Upper lobe of left lung (tissue), 6 donors: ENCODE measurements at regions not wholly inside any gene's neighbourhood (a gene's known extent, or its start where the extent isn't known, plus 50 kb on each side); places are given as distances from the start of the nearest gene placed in this dataset.

Experiments used
- ATAC-seq, 2 donors: fragments of 200-7000 bp; cut with Tn5 transposase; one replicate each; pipeline ENCODE4 v1.9.1; 2022; ENCODE audit warnings: mild to moderate bottlenecking in 2 of 2, moderate library complexity in 2 of 2; ENCODE audit not compliant: low FRiP score in 2 of 2
- DNase-seq, 2 donors: peaks; one replicate each; pipeline ENCODE4 v3.0.0-alpha.2; 2019 to 2020
- H3K27ac ChIP-seq, 4 donors: fragments of 200-600 bp; sonication (generic); one replicate each; pipeline ENCODE4 v1.5.1; 2016 to 2019
- H3K27me3 ChIP-seq, 4 donors: fragments of 200-600 bp; sonication (generic); one replicate each; pipeline ENCODE4 v1.5.1; 2017 to 2019
- H3K36me3 ChIP-seq, 4 donors: fragments of 200-600 bp; sonication (generic); one replicate each; pipeline ENCODE4 v1.5.1; 2016 to 2019
- H3K4me1 ChIP-seq, 4 donors: fragments of 200-600 bp; sonication (generic); one replicate each; pipeline ENCODE4 v1.5.1; 2018 to 2019
- H3K4me3 ChIP-seq, 4 donors: fragments of 200-600 bp; sonication (generic); one replicate each; pipeline ENCODE4 v1.5.1; 2017 to 2019; ENCODE audit warnings: mild to moderate bottlenecking in 2 of 4, moderate library complexity in 1 of 4
- H3K9me3 ChIP-seq, 4 donors: fragments of 200-600 bp; sonication (generic); one replicate each; pipeline ENCODE4 v1.5.1; 2018 to 2019
- EP300 ChIP-seq, 4 donors: sonication (generic); formaldehyde crosslinking; IDR thresholded peaks; one replicate each; pipeline ENCODE4 v1.5.1; 2017; ENCODE audit warnings: antibody characterized with exemption in 4 of 4, control low read depth in 2 of 4
- POLR2A ChIP-seq, 4 donors: fragments of 450-650 bp; IDR thresholded peaks; one replicate each; pipeline ENCODE4 v1.5.1; 2016 to 2017; ENCODE audit warnings: antibody characterized with exemption in 4 of 4, mild to moderate bottlenecking in 2 of 4
- POLR2AphosphoS5 ChIP-seq, 2 donors: sonication (generic); formaldehyde crosslinking; IDR thresholded peaks; one replicate each; pipeline ENCODE4 v1.5.1; 2017; ENCODE audit warnings: antibody characterized with exemption in 2 of 2
- WGBS, 2 donors: methylation state at CpG; one replicate each; pipeline ENCODE4 v1.1.5; 2017 to 2018; 5-methylcytosine and 5-hydroxymethylcytosine counted together
- TF ChIP-seq, protein P1 (sequence below), 6 experiments: fragments of 450-650 bp in 4 of 6; fragments of 200-600 bp in 2 of 6; sonication (generic) in 2 of 6; IDR thresholded peaks; one replicate each; pipeline ENCODE4 v1.5.1; 2016 to 2019; ENCODE audit warnings: antibody characterized with exemption in 6 of 6
- donor health status: DM: no; HTN: no; CAD: no; lungs with moderate emphysema.
- donor health status: DM: no; HTN: yes; CAD: no; lungs with severe emphysema.

DNA sequence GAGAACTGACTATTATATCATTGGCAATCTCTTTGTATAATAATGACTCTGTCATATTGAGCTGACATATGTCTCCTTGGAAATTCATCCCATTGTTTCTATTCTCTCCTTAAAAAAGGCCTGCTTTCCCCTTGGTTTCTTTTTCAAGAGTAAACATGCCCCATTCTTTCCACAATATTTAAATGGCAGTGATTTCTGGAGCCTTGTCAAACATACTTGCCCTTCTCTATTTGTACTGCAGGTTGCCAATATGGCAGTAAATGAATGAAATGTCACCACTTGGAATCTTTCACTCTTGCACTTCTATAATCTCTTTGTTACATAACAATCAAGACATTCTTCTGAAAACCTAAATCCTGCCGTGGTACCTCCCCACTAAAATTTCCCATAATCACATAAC is 1265.1 kb upstream of the CDH8 start:
- TF ChIP-seq EP300 (IDR thresholded peaks at IDR 0.05) (no peak), POLR2A (IDR thresholded peaks at IDR 0.05) (no peak), POLR2AphosphoS5 (IDR thresholded peaks at IDR 0.05) (no peak)
- TF ChIP-seq, protein P1, sequence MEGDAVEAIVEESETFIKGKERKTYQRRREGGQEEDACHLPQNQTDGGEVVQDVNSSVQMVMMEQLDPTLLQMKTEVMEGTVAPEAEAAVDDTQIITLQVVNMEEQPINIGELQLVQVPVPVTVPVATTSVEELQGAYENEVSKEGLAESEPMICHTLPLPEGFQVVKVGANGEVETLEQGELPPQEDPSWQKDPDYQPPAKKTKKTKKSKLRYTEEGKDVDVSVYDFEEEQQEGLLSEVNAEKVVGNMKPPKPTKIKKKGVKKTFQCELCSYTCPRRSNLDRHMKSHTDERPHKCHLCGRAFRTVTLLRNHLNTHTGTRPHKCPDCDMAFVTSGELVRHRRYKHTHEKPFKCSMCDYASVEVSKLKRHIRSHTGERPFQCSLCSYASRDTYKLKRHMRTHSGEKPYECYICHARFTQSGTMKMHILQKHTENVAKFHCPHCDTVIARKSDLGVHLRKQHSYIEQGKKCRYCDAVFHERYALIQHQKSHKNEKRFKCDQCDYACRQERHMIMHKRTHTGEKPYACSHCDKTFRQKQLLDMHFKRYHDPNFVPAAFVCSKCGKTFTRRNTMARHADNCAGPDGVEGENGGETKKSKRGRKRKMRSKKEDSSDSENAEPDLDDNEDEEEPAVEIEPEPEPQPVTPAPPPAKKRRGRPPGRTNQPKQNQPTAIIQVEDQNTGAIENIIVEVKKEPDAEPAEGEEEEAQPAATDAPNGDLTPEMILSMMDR (IDR thresholded peaks at IDR 0.05) = no peak
- no peak overlapping the region for H3K4me3 ChIP-seq
- no peaks in the 10 kb centered on the region for H3K27me3 ChIP-seq
- H3K27ac ChIP-seq = no peak overlapping the region
- 43 to 63% methylated on average over 1 of the region's 1 CpG for WGBS, 2 donors
- no peak for DNase-seq
- no peaks in the 10 kb centered on the region for H3K9me3 ChIP-seq
- no peaks in the 10 kb centered on the region for H3K4me1 ChIP-seq
- H3K36me3 ChIP-seq = no peaks in the 10 kb centered on the region
- no peak for ATAC-seq

DNA sequence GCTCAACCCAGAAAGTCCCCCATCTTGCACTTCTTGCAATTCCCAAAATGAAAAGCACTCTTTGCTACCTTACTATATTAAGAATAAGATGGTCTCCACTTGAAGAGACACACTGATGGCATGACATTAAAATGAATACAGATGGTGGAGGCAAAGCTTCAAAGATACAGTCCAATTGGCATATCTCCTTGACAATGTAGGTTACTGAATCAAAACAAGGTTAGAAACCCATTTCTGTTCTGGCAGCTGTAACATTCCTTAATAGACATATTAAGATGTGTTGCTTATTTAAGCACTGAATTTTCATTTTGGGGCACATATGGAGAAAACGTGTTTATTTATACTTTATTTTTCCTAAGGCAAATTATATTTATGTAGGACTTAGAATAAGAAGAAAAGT is 1262.8 kb upstream of the CDH8 start:
- no peak for DNase-seq
- TF ChIP-seq, protein P1 (IDR thresholded peaks at IDR 0.05) = no peak
- TF ChIP-seq POLR2AphosphoS5 (IDR thresholded peaks at IDR 0.05) = no peak
- no peaks in the 10 kb centered on the region for H3K9me3 ChIP-seq
- H3K36me3 ChIP-seq = no peaks in the 10 kb centered on the region
- 75 to 82% methylated on average over 1 of the region's 1 CpG for WGBS, 2 donors
- H3K27me3 ChIP-seq = no peaks in the 10 kb centered on the region
- H3K4me3 ChIP-seq = no peak overlapping the region
- ATAC-seq = no peak
- no peak overlapping the region for H3K27ac ChIP-seq
- H3K4me1 ChIP-seq = no peaks in the 10 kb centered on the region

DNA sequence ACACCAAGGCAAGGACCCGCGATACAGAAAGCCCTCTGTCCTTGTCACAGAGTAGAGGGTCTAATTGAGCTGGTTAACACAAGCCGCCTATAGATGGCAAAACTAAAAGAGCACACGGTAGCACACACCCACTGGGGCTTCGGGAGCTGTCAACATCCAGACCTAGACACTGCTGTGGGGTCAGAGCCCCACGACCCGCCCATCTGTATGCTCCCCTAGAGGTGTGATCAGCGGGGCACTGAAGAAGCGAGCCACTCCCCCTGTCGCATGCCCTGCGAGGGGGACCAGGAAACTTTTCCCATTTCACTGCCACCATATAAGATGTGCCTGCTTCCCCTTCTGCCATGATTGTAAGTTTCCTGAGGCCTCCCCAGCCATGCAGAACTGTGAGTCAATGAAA is 1255.8 kb upstream of the CDH8 start:
- DNase-seq (peak in 1 of 2 donors; percentile 17), ATAC-seq (no peak)
- TF ChIP-seq EP300 (IDR thresholded peaks at IDR 0.05) = no peak
- TF ChIP-seq, protein P1 (IDR thresholded peaks at IDR 0.05) = no peak
- TF ChIP-seq POLR2AphosphoS5 (IDR thresholded peaks at IDR 0.05) = no peak
- TF ChIP-seq POLR2A (IDR thresholded peaks at IDR 0.05) = no peak
- H3K27ac ChIP-seq = no peak overlapping the region
- 87 to 93% methylated on average over 11 of the region's 11 CpGs for WGBS, 2 donors
- H3K4me3 ChIP-seq = no peak overlapping the region
- no peaks in the 10 kb centered on the region for H3K9me3 ChIP-seq
- H3K4me1 ChIP-seq = no peaks in the 10 kb centered on the region
- H3K36me3 ChIP-seq = no peaks in the 10 kb centered on the region
- no peaks in the 10 kb centered on the region for H3K27me3 ChIP-seq

DNA sequence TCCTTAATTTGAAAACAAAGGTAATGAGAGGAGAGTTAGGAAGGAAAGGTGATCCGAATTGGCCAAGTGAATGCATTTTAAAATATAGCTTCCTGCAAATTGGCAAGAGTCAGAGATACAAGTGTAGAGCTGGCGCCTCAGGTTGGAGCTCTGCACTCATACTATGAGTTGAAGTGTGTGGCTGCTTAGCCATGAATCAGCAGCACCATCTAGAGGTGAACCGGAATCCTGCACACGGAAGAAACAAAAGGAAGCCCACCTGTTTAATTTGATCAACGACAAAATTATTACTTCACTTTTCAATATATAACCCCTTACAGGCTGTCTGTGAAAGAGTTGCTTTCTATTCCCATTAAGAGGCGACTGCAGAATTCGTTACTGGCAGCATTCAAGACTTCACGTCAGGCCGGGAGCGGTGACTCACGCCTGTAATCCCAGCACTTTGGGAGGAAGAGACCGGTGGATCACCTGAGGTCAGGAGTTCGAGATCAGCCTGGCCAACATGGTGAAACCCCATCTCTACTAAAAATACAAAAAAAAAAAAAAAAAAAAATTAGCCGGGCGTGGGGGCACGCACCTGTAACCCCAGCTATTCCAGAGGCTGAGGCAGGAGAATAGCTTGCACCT is 1253.7 kb upstream of the CDH8 start:
- 49 to 54% methylated on average over 16 of the region's 16 CpGs for WGBS, 2 donors
- no peaks in the 10 kb centered on the region for H3K27me3 ChIP-seq
- DNase-seq (peak in 1 of 2 donors; percentile 23), ATAC-seq (peak; percentile 69 to 78)
- no peaks in the 10 kb centered on the region for H3K9me3 ChIP-seq
- H3K4me3 ChIP-seq = no peak overlapping the region
- TF ChIP-seq EP300 (IDR thresholded peaks at IDR 0.05) = no peak
- TF ChIP-seq, protein P1 (IDR thresholded peaks at IDR 0.05) = peak in 5 of 6 experiments; percentile 53 to 66 (median 61)
- no peaks in the 10 kb centered on the region for H3K36me3 ChIP-seq
- no peaks in the 10 kb centered on the region for H3K4me1 ChIP-seq
- no peak overlapping the region for H3K27ac ChIP-seq

DNA sequence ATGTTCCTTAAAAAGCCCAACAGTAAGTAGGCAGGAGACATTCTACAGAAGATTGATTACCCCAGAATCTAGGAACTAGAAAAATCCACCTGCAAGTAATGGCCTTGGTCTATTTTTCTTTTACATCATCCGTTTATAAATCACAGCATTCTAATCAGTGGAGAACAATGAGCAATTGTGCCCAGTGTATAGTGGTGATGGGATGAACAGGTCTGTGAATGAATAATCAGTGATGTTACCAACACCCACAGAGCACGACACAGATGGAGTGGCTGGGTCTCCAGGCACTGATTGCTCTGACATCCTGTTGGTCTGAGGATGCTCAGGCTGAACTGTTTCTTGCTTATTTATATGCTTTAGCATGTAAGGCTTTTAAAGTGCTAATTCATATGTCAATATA is 1251.2 kb upstream of the CDH8 start:
- ATAC-seq (no peak), DNase-seq (no peak)
- Histone ChIP-seq H3K36me3 (no peaks in the 10 kb centered on the region), H3K4me3 (no peak overlapping the region), H3K4me1 (no peaks in the 10 kb centered on the region), H3K27ac (no peak overlapping the region), H3K9me3 (no peaks in the 10 kb centered on the region), H3K27me3 (no peaks in the 10 kb centered on the region)
- TF ChIP-seq, protein P1 (IDR thresholded peaks at IDR 0.05) = no peak
- TF ChIP-seq POLR2AphosphoS5 (IDR thresholded peaks at IDR 0.05) = no peak
- no peak for TF ChIP-seq POLR2A (IDR thresholded peaks at IDR 0.05)
- TF ChIP-seq EP300 (IDR thresholded peaks at IDR 0.05) = no peak
- WGBS, 2 donors = 34 to 49% methylated on average over 2 of the region's 2 CpGs
